ENCODE measurements at regions not wholly inside any gene's neighbourhood (a gene's known extent, or its start where the extent isn't known, plus 50 kb on each side); places are given as distances from the start of the nearest gene placed in this dataset.

DNA sequence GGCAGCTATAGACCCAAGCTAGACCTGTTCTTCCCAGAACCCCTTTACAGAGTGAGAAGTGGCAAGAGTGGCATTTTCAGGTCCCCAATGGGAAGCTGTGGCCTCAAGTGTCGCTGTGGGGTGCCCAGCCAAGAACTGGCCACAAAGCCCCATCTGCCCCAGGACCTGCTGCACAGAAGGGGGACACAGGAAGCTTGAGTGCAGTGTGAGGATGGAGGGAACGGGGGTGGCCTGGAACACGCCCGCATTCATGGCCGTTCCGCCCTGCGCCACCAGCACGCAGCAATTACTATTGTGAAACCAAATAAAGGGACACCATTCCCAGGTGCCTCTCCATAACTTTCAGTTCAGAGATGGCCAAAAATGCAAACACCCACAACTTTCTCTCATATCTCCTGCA lies 237.6 kb upstream of the TCERG1L start:
- TF ChIP-seq EP300 (IDR thresholded peaks at IDR 0.05), result no peak
- TF ChIP-seq CTCF (IDR thresholded peaks at IDR 0.05), result no peak
- TF ChIP-seq POLR2A (IDR thresholded peaks at IDR 0.05), result no peak
- no peak for TF ChIP-seq POLR2AphosphoS5 (IDR thresholded peaks at IDR 0.05)

All from suprapubic skin (tissue), 4 donors.